K562 (cell line): ENCODE measurements at regions not wholly inside any gene's neighbourhood (a gene's known extent, or its start where the extent isn't known, plus 50 kb on each side); places are given as distances from the start of the nearest gene placed in this dataset.

Experiments used
- DPF2 ChIP-seq: fragments of 450-650 bp; IDR thresholded peaks from 2 replicates; pipeline ENCODE4 v1.6.1; 2016
- ESRRB ChIP-seq: fragments of 250-450 bp; sonication (Bioruptor Pico); IDR thresholded peaks from 2 replicates; pipeline ENCODE4 v1.5.0; 2020; ENCODE audit warnings: mild to moderate bottlenecking, moderate library complexity, borderline replicate concordance
- ETV6 ChIP-seq, 3 experiments: fragments of 150-350 bp in 1 of 3; sonication (generic) in 1 of 3; formaldehyde crosslinking in 1 of 3; IDR thresholded peaks; 2 replicates each; pipeline versions ENCODE4 v1.6.1 to v1.8.0; 2014 to 2022; ENCODE audit warnings: borderline replicate concordance in 2 of 3, low read depth in 2 of 3, antibody characterized with exemption in 1 of 3, low read length in 1 of 3, mild to moderate bottlenecking in 1 of 3, missing genetic modification reagents in 1 of 3
- GABPA ChIP-seq: fragments of 200-800 bp; sonication (Bioruptor generic); conservative IDR thresholded peaks from 2 replicates; pipeline ENCODE4 v1.6.1; 2016; ENCODE audit warnings: low read depth, missing genetic modification characterization, missing compliant biosample characterization
- MAZ ChIP-seq, 2 experiments: fragments of 450-650 bp in 1 of 2; sonication (generic) in 1 of 2; formaldehyde crosslinking; IDR thresholded peaks in 1 of 2; conservative IDR thresholded peaks in 1 of 2; 2 replicates each; pipeline versions ENCODE4 v1.4.0 to v1.5.0; 2020; ENCODE audit warnings: mild to moderate bottlenecking in 1 of 2, missing genetic modification reagents in 1 of 2
- PTTG1 ChIP-seq: fragments of 450-650 bp; IDR thresholded peaks from 2 replicates; pipeline ENCODE4 v1.6.1; 2016; ENCODE audit warnings: low read depth, mild to moderate bottlenecking, missing genetic modification characterization, missing compliant biosample characterization
- RBBP5 ChIP-seq: fragments of 200-600 bp; sonication (generic); IDR thresholded peaks from 2 replicates; pipeline ENCODE4 v1.6.1; 2012; ENCODE audit warnings: borderline replicate concordance, mild to moderate bottlenecking, low read length, control low read depth, inconsistent platforms; ENCODE audit not compliant: insufficient read depth, poor library complexity, severe bottlenecking
- SIN3B ChIP-seq: fragments of 450-650 bp; IDR thresholded peaks from 2 replicates; pipeline ENCODE4 v1.6.1; 2017; ENCODE audit warnings: low read depth, mild to moderate bottlenecking, moderate library complexity
- SMAD3 ChIP-seq: fragments of 450-650 bp; formaldehyde crosslinking; conservative IDR thresholded peaks from 2 replicates; pipeline ENCODE4 v1.4.0; 2020; ENCODE audit warnings: mild to moderate bottlenecking
- SMC3 ChIP-seq: conservative IDR thresholded peaks from 2 replicates; pipeline ENCODE4 v1.6.1; 2011; ENCODE audit warnings: low read depth, low read length, improper control_type of control experiment; ENCODE audit not compliant: insufficient read depth
- TAF1 ChIP-seq: IDR thresholded peaks from 2 replicates; pipeline ENCODE4 v1.6.1; 2011; ENCODE audit warnings: mild to moderate bottlenecking, low read length, moderate library complexity; ENCODE audit not compliant: insufficient read depth, control insufficient read depth, severe bottlenecking; ENCODE audit errors: extremely low read depth
- TGIF2 ChIP-seq: sonication (generic); formaldehyde crosslinking; IDR thresholded peaks from 2 replicates; pipeline ENCODE4 v1.8.1; 2022; ENCODE audit warnings: mild to moderate bottlenecking, missing genetic modification reagents, moderate library complexity
- ZNF395 ChIP-seq: fragments of 200-800 bp; sonication (Bioruptor generic); IDR thresholded peaks from 2 replicates; pipeline ENCODE4 v1.6.1; 2017; ENCODE audit warnings: missing genetic modification characterization, missing compliant biosample characterization
- ZNF589 ChIP-seq: fragments of 200-800 bp; sonication (Bioruptor generic); IDR thresholded peaks from 2 replicates; pipeline ENCODE4 v1.6.1; 2016; ENCODE audit warnings: low read depth, missing genetic modification characterization, missing compliant biosample characterization
- TF ChIP-seq, protein P1 (sequence below), 2 experiments: fragments of 450-650 bp; conservative IDR thresholded peaks; 2 replicates each; pipeline ENCODE4 v1.6.1; 2017; ENCODE audit warnings: mild to moderate bottlenecking in 2 of 2, moderate library complexity in 2 of 2
- TF ChIP-seq, protein P2 (sequence below): fragments of 250-450 bp; sonication (Bioruptor Pico); IDR thresholded peaks from 2 replicates; pipeline ENCODE4 v1.8.0; 2022; ENCODE audit warnings: inconsistent platforms
- TF ChIP-seq, protein P3 (sequence below): fragments of 250-450 bp; sonication (Bioruptor Pico); IDR thresholded peaks from 2 replicates; pipeline ENCODE4 v1.5.0; 2022; ENCODE audit warnings: mild to moderate bottlenecking

DNA sequence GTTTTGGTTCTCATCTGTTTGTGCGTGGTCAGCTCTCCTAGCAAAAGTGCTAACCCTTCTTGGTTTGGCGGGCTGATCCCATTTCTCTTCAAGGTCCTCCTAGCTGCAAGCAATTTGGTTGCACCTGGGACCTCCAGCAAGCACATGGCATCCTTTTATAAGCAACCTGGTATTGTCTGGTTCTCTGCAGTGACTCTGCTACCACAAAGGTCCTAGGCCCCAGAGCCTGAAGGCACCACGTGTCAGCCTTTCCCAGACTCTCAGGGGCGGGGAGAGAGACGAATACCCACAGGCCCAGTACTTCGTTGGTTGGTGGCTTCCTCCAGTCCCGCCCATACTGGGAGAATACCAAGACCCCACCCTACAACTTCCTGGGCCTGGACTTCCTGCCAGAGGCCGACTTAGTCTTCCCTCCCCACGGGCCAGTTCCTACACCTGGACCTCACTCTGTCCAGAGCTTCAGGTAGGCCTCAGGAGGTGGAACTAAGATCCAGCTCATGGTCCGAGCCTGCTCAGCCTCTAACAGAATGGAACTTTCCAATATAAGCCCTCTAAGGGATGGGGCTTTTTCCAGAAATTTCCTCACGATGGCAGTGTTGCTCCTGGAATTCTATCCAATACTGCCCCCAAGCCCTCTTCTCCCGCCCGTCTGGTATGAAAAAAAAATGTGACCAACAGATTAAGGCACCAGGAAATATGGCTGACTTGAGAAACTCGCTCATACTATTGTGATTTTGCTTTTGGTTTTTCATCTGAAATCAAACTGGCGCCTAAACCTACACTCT, 192.5 kb upstream of the STK26 start (continued):
- TF ChIP-seq, protein P1, sequence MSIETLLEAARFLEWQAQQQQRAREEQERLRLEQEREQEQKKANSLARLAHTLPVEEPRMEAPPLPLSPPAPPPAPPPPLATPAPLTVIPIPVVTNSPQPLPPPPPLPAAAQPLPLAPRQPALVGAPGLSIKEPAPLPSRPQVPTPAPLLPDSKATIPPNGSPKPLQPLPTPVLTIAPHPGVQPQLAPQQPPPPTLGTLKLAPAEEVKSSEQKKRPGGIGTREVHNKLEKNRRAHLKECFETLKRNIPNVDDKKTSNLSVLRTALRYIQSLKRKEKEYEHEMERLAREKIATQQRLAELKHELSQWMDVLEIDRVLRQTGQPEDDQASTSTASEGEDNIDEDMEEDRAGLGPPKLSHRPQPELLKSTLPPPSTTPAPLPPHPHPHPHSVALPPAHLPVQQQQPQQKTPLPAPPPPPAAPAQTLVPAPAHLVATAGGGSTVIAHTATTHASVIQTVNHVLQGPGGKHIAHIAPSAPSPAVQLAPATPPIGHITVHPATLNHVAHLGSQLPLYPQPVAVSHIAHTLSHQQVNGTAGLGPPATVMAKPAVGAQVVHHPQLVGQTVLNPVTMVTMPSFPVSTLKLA (conservative IDR thresholded peaks at IDR 0.05) = peak; percentile 87 to 93
- TF ChIP-seq ESRRB (CRISPR knock-in tag) (no peak), GABPA (tag) (peak; percentile 86), MAZ (CRISPR knock-in tag; conservative IDR thresholded peaks at IDR 0.05 in 1 of 2, IDR thresholded peaks at IDR 0.05 in 1 of 2) (peak in 1 of 2 experiments; percentile 89; a peak in 3 of 4 replicates), ETV6 (IDR thresholded peaks at IDR 0.05; ENCODE audit: borderline replicate concordance in 1 of 2, low read depth in 2 of 2, low read length in 1 of 2) (no peak), ETV6 (CRISPR knock-in tag; IDR thresholded peaks at IDR 0.05; ENCODE audit: borderline replicate concordance) (no peak), TGIF2 (CRISPR knock-in tag) (no peak), ZNF395 (CRISPR knock-in tag) (no peak), SIN3B (peak; percentile 77; the same call in 1 of the 2 replicates), TAF1 (peak; percentile 27), SMAD3 (CRISPR knock-in tag) (no peak), DPF2 (peak; percentile 15), RBBP5 (no peak), ZNF589 (0 out of 2 replicates have a peak, but pooled peaks have one; percentile 47), PTTG1 (tag) (no peak), SMC3 (peak; percentile 39; the same call in 1 of the 2 replicates)
- TF ChIP-seq, protein P2, sequence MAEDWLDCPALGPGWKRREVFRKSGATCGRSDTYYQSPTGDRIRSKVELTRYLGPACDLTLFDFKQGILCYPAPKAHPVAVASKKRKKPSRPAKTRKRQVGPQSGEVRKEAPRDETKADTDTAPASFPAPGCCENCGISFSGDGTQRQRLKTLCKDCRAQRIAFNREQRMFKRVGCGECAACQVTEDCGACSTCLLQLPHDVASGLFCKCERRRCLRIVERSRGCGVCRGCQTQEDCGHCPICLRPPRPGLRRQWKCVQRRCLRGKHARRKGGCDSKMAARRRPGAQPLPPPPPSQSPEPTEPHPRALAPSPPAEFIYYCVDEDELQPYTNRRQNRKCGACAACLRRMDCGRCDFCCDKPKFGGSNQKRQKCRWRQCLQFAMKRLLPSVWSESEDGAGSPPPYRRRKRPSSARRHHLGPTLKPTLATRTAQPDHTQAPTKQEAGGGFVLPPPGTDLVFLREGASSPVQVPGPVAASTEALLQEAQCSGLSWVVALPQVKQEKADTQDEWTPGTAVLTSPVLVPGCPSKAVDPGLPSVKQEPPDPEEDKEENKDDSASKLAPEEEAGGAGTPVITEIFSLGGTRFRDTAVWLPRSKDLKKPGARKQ (CRISPR knock-in tag) = no peak
- TF ChIP-seq, protein P3, sequence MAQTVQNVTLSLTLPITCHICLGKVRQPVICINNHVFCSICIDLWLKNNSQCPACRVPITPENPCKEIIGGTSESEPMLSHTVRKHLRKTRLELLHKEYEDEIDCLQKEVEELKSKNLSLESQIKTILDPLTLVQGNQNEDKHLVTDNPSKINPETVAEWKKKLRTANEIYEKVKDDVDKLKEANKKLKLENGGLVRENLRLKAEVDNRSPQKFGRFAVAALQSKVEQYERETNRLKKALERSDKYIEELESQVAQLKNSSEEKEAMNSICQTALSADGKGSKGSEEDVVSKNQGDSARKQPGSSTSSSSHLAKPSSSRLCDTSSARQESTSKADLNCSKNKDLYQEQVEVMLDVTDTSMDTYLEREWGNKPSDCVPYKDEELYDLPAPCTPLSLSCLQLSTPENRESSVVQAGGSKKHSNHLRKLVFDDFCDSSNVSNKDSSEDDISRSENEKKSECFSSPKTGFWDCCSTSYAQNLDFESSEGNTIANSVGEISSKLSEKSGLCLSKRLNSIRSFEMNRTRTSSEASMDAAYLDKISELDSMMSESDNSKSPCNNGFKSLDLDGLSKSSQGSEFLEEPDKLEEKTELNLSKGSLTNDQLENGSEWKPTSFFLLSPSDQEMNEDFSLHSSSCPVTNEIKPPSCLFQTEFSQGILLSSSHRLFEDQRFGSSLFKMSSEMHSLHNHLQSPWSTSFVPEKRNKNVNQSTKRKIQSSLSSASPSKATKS (CRISPR knock-in tag) = no peak
